GM19351 (cell line): ENCODE measurements at regions not wholly inside any gene's neighbourhood (a gene's known extent, or its start where the extent isn't known, plus 50 kb on each side); places are given as distances from the start of the nearest gene placed in this dataset.
"Not testable (repeated sequence)": the region's sequence is repeated elsewhere in the genome, so short reads cannot be mapped to it uniquely, and the experiment has no call there.

ENCODE experiments used
- ATAC-seq: cut with Tn5 transposase; IDR thresholded peaks from one replicate; pipeline ENCODE4 v1.9.1; 2021; ENCODE audit warnings: mild to moderate bottlenecking, moderate library complexity; ENCODE audit not compliant: unreplicated experiment

DNA sequence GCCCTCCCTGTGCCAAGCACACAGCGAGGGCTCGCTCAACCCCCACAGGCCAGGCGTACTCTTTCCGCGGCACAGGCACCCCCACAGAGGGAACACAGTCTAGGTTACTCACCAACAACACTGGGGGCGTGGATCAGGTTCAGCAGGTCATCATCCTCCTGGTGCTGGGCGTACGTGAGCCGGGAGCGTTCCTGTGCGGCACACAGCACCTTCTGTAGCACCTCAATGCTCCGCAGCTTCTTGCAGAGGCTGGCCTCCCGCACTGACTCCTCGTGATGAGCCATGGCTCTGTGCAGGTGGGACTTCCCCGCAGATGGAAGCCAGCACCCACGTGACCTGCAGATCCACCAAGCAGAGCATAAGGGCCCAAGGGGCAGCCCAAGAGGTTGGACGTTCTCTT is 296.8 kb downstream of the GOLGA6L6 start:
- not testable (repeated sequence) for ATAC-seq

DNA sequence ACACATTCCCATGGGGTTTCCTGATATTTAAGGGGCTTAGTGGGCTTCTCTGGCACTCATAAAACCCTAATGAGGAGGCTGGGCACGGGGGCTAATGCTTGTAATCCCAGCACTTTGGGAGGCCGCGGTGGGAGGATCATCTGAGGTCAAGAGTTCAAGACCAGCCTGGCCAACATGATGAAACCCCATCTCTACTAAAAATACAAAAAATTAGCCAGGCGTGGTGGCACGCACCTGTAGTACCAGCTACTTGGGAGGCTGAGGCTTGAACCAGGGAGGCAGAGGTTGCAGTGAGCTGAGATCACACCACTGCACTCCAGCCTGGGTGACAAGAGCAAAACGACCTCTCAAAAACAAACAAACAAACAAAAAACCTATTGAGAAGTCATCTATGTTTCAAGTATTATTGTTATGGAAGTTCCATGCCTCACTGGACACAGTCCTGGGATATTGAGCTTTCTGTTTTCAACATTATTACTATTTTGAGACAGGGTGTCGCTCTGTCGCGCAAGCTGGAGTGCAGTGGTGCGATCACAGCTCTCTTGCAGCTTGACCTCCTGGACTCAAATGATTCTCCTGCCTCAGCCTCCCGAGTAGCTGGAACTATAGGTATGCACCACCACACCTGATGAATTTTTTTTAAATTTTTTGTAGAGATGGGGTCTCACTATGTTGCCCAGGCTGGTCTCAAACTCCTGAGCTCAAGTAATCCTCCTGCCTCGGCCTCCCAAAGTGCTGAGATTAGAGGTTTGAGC is 297.9 kb downstream of the GOLGA6L6 start:
- not testable (repeated sequence) for ATAC-seq

DNA sequence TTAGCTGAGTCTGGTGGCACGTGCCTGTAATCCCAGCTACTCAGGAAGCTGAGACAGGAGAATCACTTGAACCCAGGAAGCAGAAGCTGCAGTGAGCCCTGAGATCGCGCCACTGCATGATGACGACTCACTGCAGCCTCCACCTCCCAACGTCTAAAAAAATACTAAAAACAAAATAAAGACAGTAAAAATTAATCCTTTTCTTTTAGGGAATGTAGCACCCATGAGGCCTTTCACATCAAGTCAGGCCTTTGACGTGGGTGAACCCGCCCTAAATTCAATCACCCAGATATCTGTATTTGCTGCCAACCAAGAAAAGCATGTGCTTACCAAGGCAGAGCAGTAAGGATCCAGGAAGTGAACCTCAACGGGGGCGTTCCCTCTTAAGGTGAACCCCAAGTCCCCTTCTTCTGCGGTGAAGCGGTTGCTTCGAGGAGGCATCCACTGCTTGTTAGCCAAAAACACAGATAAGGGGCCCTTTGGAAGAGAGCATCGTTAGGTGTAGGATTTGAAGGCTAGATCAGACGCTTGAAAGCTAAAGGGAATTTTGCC is 301.2 kb downstream of the GOLGA6L6 start:
- ATAC-seq = not testable (repeated sequence)

DNA sequence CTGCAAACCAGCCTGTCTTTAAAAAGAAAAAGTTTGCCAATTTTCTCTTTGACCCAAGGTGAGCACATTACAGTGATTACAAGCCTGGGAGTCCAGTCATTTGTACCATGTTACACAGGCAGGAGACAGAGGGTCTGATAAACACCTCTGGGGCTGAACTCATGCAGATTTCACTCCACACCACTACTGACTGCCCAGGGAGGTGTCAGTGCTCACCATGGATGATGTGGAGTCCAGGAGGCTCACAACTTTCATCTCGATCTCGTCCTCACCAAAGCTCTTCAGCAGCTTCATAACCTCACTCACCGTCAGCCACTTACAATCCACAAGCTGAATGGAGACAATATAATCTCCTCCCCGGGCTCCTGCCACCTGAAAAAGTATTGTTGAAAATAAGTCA is 302.4 kb downstream of the GOLGA6L6 start:
- not testable (repeated sequence) for ATAC-seq

DNA sequence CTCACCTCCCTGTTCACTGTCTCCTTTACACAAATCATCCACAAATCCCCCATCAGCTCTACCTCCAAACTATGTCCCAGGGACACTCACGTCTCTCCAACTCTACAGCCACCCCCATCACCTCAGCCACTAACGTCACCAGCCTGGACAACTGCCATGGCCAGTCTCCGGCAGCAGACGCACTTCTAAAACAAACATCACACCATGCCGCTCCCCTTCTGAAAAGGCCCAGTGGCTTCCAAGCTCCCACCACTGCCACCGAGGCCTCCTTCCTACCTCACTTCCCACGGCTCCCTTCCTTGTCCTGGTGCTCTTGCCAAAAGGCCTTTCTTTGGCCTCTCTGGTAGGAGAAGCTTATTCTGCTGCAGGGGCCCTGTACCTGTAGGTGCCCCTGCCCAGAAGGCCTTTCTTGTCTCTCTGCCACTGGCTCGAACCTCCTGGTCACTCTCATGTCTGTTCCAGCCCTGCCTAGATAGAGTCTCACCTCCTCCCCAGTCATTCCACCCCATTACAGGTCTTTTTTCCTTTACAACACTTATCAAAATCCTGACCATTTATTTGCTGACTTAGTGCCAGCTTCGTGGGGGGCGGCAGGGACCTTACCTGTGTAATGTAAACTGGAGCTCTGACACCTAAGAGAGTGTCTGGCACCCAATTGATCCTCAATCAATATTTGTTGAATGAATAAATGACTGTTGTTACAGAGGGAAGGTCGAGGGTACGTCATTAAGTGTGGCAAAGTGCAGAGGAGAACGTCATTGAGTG is 304.2 kb downstream of the GOLGA6L6 start:
- ATAC-seq = not testable (repeated sequence)

DNA sequence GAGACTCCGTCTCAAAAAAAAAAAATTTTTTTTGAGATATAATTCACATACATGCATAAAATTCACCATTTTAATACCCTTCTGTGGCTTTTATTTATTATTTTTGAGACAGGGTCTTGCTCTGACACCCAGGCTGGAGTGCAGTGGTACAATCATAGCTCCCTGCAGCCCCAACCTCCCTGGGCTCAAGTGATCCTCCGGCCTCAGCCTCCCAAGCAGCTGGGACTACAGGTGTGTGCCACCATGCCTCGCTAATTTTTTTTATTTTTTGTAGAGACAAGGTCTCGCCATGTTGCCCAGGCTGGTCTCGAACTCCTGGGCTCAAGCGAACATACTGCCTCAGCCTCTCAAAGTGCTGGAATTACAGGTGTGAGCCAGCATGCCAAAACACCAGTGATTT is 305.9 kb downstream of the GOLGA6L6 start:
- not testable (repeated sequence) for ATAC-seq

DNA sequence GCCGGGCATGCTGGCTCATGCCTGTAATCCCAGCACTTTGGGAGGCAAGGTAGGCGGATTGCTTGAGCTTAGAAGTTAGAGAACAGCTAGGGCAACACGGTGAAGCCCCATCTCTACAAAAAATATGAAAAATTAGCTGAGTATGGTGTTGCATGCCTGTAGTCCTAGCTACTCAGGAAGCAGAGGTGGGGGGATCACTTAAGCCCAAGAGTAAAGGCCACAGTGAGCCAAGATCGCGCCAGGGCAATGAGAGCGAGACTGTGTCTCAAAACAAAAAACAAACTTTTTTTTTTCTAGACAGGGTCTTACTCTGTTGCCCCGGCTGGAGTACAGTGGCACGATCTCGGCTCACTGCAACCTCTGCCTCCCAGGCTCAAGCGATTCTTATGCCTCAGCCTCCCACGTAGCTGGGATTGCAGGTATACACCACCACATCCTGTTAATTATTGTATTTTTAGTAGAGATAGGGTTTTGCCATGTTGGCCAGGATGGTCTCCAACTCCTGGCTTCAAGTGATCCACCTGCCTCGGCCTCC is 307.5 kb downstream of the GOLGA6L6 start:
- not testable (repeated sequence) for ATAC-seq

DNA sequence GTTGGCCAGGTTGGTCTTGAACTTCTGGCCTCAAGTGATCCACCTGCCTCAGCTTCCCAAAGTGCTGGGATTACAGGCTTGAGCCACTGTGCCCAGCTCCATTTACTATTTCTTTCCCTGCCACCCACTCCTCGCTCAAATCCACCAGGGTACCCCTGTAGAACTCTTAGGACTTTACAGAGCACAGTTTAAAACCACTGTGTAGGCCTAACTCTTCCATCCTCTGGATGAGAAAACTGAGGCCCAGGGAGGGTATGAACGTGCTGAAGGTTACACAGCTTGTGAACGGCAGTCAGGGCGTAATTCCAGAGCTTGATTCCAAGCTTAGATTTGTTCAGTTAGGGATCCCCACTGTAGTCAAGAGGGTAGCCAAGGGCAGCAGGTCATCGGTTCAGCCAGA is 309.1 kb downstream of the GOLGA6L6 start:
- not testable (repeated sequence) for ATAC-seq

DNA sequence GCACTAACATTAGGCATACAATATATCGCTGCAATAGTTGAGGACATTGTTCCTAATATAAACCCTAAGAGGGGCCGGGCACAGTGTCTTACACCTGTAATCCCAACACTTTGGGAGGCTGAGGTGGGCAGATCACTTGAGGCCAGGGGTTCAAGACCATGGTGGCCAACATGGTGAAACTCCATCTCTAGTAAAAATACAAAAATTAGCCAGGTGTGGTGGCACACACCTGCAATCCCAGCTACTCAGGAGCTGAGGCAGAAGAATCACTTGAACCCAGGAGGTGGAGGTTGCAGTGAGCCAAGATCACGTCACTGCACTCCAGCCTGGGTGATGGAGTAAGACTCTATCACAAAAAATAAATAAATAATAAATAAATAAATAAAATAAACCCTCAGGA is 310.9 kb downstream of the GOLGA6L6 start:
- not testable (repeated sequence) for ATAC-seq

DNA sequence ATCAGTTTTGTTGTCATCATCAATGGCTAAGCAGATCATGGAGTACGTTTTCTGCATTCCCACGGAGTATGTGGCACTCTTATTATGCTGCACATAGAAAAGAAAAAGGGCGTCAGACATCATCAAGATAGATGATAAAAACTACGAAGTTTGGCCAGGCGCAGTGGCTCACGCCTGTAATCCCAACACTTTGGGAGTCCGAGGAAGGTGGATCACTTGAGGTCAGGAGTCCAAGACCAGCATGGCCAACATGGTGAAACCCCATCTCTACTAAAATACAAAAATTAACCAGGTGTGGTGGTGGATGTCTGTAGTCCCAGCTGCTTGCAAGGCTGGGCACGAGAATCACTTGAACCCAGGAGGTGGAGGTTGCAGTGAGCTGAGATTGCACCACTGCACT is 312.8 kb downstream of the GOLGA6L6 start:
- ATAC-seq = not testable (repeated sequence)

DNA sequence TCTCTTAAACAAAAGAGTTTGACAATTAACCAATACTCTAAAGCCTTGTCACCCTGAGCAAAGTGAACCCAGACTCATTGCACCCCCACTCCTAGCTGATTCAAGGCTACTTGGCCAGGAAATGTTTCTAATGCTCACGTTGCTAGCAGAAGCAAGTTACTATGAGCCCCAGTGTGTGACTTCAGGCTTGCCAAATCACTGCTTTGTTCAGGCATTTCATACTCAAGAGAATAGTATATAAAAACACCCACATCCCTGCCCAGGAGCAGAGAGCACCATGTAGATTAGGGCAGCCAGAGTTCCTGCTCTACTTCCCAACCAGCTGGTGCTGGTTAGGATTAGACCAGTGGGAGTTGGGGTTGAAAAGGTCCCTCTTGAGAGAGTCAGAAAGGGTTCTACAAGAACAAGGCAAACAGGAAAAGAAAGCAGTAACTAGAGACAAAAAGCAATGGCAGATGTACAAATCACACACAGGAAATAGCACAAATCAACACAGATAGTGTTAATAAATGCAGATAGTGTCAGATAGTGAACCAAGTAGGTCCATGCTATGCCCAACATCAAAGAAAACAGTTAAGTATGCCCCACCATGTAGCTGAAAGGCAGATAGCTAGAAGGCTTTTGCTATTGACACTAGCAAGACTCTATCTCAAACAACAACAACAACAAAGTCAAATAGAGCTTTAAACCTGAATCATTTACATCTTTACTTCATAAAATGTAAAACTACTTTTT is 314.3 kb downstream of the GOLGA6L6 start:
- not testable (repeated sequence) for ATAC-seq

DNA sequence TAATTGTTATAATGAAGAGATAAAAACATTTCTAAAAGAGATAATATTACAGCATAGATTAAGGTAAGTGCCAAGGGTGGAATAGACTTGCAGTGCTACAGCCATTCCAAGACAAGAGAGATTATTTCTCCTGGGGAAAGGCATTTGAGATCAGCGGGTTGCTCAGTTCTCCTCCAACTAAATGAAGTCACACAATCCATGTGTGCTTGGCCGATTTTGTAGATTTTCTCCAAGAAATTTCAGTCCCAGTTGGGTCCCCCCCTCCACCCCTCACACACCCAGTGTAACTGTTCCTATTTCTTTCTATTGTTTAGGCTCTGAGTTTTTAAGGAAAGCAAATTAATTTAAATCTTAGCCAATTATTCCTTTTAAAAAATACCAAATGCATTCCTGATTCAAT is 315.1 kb downstream of the GOLGA6L6 start:
- ATAC-seq = not testable (repeated sequence)

DNA sequence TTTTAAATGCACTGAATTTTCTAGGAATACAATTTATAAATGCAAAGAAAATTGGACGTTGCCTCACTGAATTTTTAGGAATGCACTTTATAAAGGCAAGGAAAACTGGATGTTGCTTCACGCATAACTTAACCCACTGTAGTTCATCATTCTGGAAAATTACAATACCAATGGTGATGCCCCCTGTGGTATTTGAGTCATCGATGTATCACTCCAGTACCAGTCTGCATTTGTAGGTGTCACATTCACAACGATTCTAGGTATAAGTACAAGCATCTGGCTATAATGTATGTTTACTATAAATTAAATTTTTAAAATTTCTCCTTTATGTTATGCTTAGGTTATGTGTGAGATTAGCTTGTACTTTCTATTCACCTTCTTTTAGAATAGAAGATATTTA is 320.5 kb downstream of the GOLGA6L6 start:
- not testable (repeated sequence) for ATAC-seq

DNA sequence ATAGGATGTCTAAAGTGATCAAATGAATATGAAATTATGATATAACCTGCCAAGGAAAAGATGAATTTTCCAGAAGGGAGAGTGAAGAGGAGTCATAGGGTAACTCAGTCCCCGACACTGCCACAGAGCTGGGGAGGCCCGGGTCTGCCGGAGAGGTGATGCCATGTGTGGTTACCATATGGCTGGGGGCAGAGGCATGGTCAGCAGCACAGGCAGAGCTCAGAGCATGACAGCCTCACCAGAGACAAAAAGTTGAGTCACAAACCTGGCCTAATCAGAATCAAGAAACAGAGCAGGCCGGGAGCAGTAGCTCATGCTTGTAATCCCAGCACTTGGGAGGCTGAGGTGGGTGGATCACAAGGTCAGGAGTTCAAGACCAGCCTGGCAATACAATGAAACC is 322.4 kb downstream of the GOLGA6L6 start:
- not testable (repeated sequence) for ATAC-seq

DNA sequence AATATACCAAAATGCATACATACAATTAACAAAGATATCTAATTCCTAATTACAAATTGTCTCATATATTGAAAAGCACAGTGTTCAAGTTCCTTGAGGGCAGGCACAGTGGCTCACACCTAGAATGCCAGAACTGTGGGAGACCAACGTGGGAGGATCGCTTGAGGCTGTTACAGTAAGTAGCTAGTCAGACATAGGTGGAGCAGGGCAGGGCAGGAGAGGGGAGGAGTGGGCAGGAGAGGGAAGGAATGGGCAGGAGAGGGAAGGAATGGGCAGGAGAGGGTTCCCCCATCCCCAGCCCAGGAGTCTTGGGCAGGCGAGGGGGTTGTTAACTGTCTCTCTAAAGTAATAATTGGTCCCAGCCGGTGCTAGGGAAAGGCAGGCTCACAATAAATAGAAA is 325.9 kb downstream of the GOLGA6L6 start:
- not testable (repeated sequence) for ATAC-seq

DNA sequence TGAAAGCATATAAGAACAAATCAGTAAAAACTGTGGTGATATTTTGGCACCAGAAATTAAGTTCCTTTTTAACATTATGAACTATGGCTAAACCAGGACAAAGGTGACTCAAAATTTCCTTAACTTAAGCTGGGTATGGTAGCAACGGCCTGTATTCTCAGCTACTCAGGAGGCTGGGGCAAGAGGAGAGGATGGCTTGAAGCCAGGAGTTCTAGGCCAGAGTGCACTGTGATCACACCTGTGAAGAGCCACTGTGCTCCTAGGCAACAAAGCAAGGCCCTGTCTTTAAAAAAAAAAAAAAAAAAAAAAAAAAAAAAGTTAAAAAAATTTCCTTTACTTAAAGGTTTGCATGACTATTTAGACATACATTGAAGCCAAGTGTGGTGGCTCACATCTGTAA is 327.5 kb downstream of the GOLGA6L6 start:
- ATAC-seq = not testable (repeated sequence)

DNA sequence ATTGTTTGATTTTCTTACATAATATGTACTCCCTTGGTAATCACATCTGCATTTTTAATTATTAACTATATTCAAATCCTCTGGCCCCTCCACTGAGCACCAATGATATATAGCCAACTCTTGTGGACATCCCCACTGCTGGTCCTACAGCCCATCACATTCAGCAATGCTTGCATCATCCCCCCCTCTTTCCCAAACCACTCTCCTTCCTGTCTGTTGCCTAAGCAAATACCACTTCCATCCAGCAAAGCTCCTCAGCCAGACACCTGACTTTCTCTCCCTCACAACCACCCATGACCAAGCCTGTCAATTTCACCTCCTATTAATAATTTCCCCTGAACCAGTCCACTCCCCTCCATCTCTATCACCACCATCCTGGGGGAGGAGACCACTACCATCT is 330.1 kb downstream of the GOLGA6L6 start:
- not testable (repeated sequence) for ATAC-seq

DNA sequence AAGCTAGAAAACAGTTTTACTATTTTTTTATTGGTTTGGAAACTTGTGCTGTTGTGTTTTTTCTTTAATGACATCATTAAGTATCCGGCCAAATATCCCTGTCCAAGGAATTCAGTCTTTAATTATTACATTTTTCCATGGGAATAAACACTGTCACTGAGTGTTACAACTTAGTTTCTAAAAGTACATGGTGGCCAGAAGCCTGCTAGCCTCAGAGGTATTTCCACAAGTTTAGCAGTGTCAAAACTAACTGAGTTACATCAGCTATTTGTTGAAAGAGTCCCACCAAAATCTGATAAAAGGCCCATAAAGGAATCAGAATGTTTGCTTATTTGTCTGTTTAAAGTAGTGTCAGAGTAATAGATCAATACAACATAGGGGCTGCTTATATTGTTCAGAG is 331.6 kb downstream of the GOLGA6L6 start:
- not testable (repeated sequence) for ATAC-seq

DNA sequence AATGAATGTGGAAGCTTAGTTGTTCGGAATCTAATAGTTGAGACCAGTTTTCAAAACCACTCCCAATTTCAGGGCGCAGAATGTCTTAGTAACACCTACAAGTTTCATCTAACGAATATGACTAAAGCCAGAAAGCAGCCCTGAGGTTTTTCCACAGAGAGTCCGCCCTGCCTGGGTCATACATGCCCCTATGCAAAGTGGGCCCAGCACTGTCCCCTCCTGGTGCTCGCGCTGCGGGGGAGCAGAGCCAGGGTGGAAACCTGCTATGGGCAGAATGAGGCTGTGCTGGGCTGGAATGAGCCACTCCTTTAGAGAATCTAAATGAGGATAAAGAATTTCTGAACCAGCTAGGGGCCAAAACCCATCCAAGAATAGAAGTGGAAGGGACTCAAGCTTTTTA is 334.0 kb downstream of the GOLGA6L6 start:
- ATAC-seq = not testable (repeated sequence)

DNA sequence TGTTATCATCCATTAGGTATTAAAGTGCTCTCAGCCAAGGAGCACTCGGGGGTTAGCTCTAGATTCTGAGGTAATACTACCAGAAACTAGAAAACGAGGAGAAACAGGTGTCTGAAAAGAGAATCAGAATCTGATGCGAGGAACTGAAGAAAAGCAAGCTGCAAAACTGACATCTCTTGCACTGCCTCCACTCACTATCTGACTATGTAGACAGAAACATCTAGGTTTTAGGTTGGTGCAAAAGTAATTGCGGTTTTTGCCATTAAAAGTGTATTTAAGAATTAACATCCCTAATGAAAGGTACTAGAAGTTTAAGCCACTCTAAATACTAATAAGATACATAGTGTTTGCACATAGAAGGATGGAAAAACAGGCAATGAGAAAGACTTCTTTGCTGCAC is 334.4 kb downstream of the GOLGA6L6 start:
- ATAC-seq = not testable (repeated sequence)
